Tibial nerve (tissue), 4 donors: ENCODE measurements at regions not wholly inside any gene's neighbourhood (a gene's known extent, or its start where the extent isn't known, plus 50 kb on each side); places are given as distances from the start of the nearest gene placed in this dataset.

Experiments used
- DNase-seq, 2 donors: peaks; one replicate each; pipeline ENCODE4 v3.0.0-alpha.2; 2019; ENCODE audit warnings: low spot score in 2 of 2
- H3K27ac ChIP-seq, 4 donors: fragments of 200-600 bp; sonication (generic) in 3 of 4; one replicate each; pipeline ENCODE4 v1.5.1; 2017 to 2019; ENCODE audit warnings: mild to moderate bottlenecking in 1 of 4
- H3K27me3 ChIP-seq, 2 donors: fragments of 200-600 bp; sonication (generic) in 1 of 2; one replicate each; pipeline versions ENCODE4 v1.5.1 to v1.6.0; 2017 to 2019
- H3K36me3 ChIP-seq, 3 donors: fragments of 200-600 bp; sonication (generic); one replicate each; pipeline ENCODE4 v1.5.1; 2018 to 2019
- H3K4me1 ChIP-seq, 4 donors: fragments of 200-600 bp; sonication (generic) in 3 of 4; one replicate each; pipeline ENCODE4 v1.5.1; 2017 to 2019
- H3K4me3 ChIP-seq, 4 donors: fragments of 200-600 bp; sonication (generic) in 3 of 4; one replicate each; pipeline ENCODE4 v1.5.1; 2017 to 2019; ENCODE audit warnings: mild to moderate bottlenecking in 1 of 4, moderate library complexity in 1 of 4
- H3K9me3 ChIP-seq, 4 donors: fragments of 200-600 bp; sonication (generic) in 3 of 4; one replicate each; pipeline ENCODE4 v1.5.1; 2017 to 2019
- EP300 ChIP-seq, 2 donors: sonication (generic); formaldehyde crosslinking; IDR thresholded peaks; one replicate each; pipeline ENCODE4 v1.6.1; 2017; ENCODE audit warnings: antibody characterized with exemption in 2 of 2, mild to moderate bottlenecking in 1 of 2
- POLR2A ChIP-seq, 2 donors: fragments of 450-650 bp; IDR thresholded peaks; one replicate each; pipeline ENCODE4 v1.6.1; 2017; ENCODE audit warnings: antibody characterized with exemption in 2 of 2, mild to moderate bottlenecking in 2 of 2, moderate library complexity in 2 of 2
- WGBS, 2 donors: methylation state at CpG; one replicate each; pipeline ENCODE4 v1.1.5; 2018; 5-methylcytosine and 5-hydroxymethylcytosine counted together
- TF ChIP-seq, protein P1 (sequence below), 5 experiments: fragments of 200-600 bp in 3 of 5; fragments of 450-650 bp in 2 of 5; sonication (generic) in 3 of 5; IDR thresholded peaks; one replicate each; pipeline ENCODE4 v1.5.1; 2016 to 2019; ENCODE audit warnings: antibody characterized with exemption in 5 of 5, mild to moderate bottlenecking in 3 of 5, moderate library complexity in 2 of 5

DNA sequence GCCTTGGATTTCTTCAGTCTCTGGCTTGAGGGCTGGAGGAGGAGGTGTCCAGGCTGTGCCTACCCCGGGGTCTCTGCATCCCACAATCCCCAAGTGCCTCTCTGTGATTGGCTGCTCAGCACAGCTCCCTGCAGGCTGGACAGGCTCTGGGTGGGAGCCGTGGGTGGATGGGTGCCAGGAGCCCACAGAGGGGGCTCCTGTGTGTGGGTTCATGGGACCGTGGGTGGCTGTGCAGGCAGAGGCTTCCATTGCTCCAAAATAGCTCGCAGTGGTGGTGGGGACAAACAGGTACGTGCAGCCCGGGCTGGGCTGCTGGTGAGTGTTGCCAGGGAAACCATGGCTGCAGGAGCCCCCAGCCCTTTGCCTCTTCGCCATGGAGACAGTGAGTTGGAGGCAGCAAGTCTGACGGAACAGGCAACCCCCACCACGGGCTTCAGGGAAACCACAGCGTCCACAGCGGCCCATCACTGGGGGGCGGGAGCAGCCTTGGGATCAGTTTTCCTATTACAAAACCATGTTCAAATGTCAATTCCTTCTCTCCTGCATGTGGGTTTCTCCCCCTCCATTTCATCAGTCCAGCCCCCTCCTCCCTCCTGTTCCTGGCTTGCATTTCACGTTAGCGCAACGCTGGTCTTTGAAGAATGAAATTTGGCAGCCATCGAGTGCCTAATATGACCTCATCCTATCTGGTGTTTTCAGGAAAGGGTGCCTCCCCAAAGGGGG, 155.2 kb downstream of the TRIM29 start:
- peaks cover 0 to 12% of the 10 kb centered on the region in 2 donors for H3K27me3 ChIP-seq
- TF ChIP-seq EP300 (IDR thresholded peaks at IDR 0.05) = no peak
- TF ChIP-seq, protein P1, sequence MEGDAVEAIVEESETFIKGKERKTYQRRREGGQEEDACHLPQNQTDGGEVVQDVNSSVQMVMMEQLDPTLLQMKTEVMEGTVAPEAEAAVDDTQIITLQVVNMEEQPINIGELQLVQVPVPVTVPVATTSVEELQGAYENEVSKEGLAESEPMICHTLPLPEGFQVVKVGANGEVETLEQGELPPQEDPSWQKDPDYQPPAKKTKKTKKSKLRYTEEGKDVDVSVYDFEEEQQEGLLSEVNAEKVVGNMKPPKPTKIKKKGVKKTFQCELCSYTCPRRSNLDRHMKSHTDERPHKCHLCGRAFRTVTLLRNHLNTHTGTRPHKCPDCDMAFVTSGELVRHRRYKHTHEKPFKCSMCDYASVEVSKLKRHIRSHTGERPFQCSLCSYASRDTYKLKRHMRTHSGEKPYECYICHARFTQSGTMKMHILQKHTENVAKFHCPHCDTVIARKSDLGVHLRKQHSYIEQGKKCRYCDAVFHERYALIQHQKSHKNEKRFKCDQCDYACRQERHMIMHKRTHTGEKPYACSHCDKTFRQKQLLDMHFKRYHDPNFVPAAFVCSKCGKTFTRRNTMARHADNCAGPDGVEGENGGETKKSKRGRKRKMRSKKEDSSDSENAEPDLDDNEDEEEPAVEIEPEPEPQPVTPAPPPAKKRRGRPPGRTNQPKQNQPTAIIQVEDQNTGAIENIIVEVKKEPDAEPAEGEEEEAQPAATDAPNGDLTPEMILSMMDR (IDR thresholded peaks at IDR 0.05) = no peak
- no peak for TF ChIP-seq POLR2A (IDR thresholded peaks at IDR 0.05)
- DNase-seq = no peak
- H3K27ac ChIP-seq = no peak overlapping the region
- no peaks in the 10 kb centered on the region for H3K9me3 ChIP-seq
- H3K36me3 ChIP-seq = no peaks in the 10 kb centered on the region
- WGBS, 2 donors = 53 to 57% methylated on average over 16 of the region's 16 CpGs
- no peaks in the 10 kb centered on the region for H3K4me1 ChIP-seq
- H3K4me3 ChIP-seq = no peak overlapping the region

DNA sequence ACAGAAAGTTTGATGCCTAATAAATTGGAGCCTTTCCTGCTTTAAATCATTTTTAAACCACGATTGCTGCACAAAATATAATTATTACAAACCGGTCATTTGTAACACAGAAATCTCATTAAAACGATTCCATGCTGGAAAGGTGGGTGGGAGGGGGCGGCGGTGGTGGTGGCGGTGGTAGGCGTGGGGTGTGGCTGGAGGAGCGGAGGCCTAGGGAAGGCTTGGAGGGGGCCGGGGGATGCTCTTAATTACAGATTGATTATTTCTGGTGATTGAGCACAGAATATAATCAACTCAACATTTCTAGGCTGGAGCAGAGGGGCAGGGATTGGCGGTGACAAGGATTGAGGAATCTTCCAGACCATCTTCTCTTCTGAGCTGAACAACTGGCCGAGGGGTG, 157.5 kb downstream of the TRIM29 start:
- H3K9me3 ChIP-seq = no peaks in the 10 kb centered on the region
- no peaks in the 10 kb centered on the region for H3K36me3 ChIP-seq
- H3K4me3 ChIP-seq = no peak overlapping the region
- DNase-seq = no peak
- peaks cover 0 to 3% (median 0%) of the 10 kb centered on the region in 4 donors for H3K4me1 ChIP-seq
- no peak for TF ChIP-seq EP300 (IDR thresholded peaks at IDR 0.05)
- TF ChIP-seq, protein P1 (IDR thresholded peaks at IDR 0.05) = no peak
- TF ChIP-seq POLR2A (IDR thresholded peaks at IDR 0.05) = no peak
- H3K27me3 ChIP-seq = peaks cover 0 to 20% of the 10 kb centered on the region in 2 donors
- WGBS, 2 donors = 55 to 65% methylated on average over 11 of the region's 11 CpGs
- no peak overlapping the region for H3K27ac ChIP-seq

DNA sequence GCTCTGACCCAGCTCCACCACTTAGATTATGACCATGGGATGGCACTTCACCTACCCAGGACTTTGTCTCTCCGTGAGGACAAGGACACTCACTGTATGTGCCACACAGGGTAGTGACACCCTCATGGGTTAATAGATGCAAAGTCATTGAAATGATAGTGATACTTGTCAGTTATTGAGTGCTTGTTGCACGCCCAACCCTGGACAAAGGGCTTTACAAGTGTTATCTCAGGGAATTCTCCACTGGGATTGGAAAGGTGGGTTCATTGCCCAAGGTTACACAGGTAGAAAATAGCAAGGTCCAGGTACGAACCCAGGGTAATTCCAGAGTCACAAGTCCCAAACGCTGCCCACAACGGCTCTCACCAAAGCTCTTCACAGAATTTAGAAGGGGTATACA, 158.2 kb downstream of the TRIM29 start:
- TF ChIP-seq, protein P1 (IDR thresholded peaks at IDR 0.05) = no peak
- TF ChIP-seq EP300 (IDR thresholded peaks at IDR 0.05) (no peak), POLR2A (IDR thresholded peaks at IDR 0.05) (no peak)
- no peaks in the 10 kb centered on the region for H3K9me3 ChIP-seq
- no peaks in the 10 kb centered on the region for H3K36me3 ChIP-seq
- H3K4me1 ChIP-seq = peaks cover 0 to 6% (median 0%) of the 10 kb centered on the region in 4 donors
- peaks cover 0 to 28% of the 10 kb centered on the region in 2 donors for H3K27me3 ChIP-seq
- WGBS, 2 donors = 50 to 74% methylated on average over 5 of the region's 5 CpGs
- no peak overlapping the region for H3K4me3 ChIP-seq
- no peak overlapping the region for H3K27ac ChIP-seq
- no peak for DNase-seq

DNA sequence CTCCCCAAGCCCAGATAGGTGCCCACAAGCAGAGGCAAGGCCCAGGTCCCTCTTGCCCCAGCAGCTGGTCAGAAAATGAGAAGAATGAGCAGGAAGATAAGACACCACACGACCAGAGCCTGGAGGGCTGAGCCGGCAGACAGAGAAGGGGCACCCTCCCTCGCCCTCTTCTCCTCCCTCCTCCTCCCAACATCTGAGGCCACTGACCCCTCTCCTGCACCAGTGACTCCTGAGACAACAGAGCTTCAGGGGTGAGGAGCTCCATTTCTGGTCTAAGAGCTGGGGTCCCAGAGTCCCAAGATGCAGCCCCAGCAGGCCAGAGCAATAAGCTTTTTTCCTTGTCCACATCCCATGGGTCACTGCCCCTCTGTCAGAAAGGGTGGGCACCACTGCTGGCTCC, 159.2 kb downstream of the TRIM29 start:
- TF ChIP-seq POLR2A (IDR thresholded peaks at IDR 0.05) (no peak), EP300 (IDR thresholded peaks at IDR 0.05) (no peak)
- TF ChIP-seq, protein P1 (IDR thresholded peaks at IDR 0.05) = no peak
- H3K36me3 ChIP-seq = no peaks in the 10 kb centered on the region
- peaks cover 0 to 6% (median 0%) of the 10 kb centered on the region in 4 donors for H3K4me1 ChIP-seq
- H3K9me3 ChIP-seq = no peaks in the 10 kb centered on the region
- 56 to 63% methylated on average over 3 of the region's 3 CpGs for WGBS, 2 donors
- peaks cover 0 to 29% of the 10 kb centered on the region in 2 donors for H3K27me3 ChIP-seq
- no peak overlapping the region for H3K27ac ChIP-seq
- DNase-seq = no peak
- H3K4me3 ChIP-seq = no peak overlapping the region

DNA sequence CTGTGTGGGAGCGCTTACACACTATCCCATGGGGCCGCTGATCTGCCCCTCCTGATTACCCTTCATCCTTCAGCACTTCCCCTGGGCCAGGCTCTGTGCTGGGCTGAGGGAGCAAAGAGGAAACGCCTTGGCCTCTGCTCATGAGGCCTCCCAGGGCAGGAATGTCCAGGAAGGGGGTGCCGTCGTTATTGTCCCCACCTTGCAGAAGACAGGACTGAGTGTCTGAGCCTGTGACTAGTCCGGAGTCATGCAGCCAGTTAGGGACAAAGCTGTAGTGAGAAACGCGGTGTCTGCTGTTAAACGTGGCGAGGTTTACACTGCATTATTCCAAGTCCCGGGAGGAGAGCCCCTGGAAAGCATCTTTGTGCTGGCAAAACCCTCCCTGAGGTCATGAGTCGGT, 160.0 kb downstream of the TRIM29 start:
- Histone ChIP-seq H3K27me3 (peaks cover 0 to 29% of the 10 kb centered on the region in 2 donors), H3K9me3 (no peaks in the 10 kb centered on the region), H3K27ac (no peak overlapping the region), H3K4me3 (no peak overlapping the region), H3K4me1 (peaks cover 0 to 6% (median 0%) of the 10 kb centered on the region in 4 donors), H3K36me3 (no peaks in the 10 kb centered on the region)
- 59 to 64% methylated on average over 10 to 12 of the region's 12 CpGs for WGBS, 2 donors
- DNase-seq = no peak
- TF ChIP-seq EP300 (IDR thresholded peaks at IDR 0.05) (no peak), POLR2A (IDR thresholded peaks at IDR 0.05) (no peak)
- TF ChIP-seq, protein P1 (IDR thresholded peaks at IDR 0.05) = no peak
